HUES6 (cell line): ENCODE measurements at regions not wholly inside any gene's neighbourhood (a gene's known extent, or its start where the extent isn't known, plus 50 kb on each side); places are given as distances from the start of the nearest gene placed in this dataset.

Experiments used
- H3K27ac ChIP-seq: 2 replicates; pipeline ENCODE4 v1.7.0; 2013; ENCODE audit warnings: low read depth, mild to moderate bottlenecking, low read length, inconsistent platforms
- H3K27me3 ChIP-seq: 2 replicates; pipeline ENCODE4 v1.6.1; 2013; ENCODE audit warnings: low read length; ENCODE audit not compliant: control insufficient read depth, insufficient read depth
- H3K36me3 ChIP-seq: 2 replicates; pipeline ENCODE4 v1.6.1; 2013; ENCODE audit warnings: low read length; ENCODE audit not compliant: control insufficient read depth, insufficient read depth
- H3K4me1 ChIP-seq: 2 replicates; pipeline ENCODE4 v1.6.1; 2013; ENCODE audit warnings: low read length; ENCODE audit not compliant: control insufficient read depth, insufficient read depth
- H3K4me3 ChIP-seq: 2 replicates; pipeline ENCODE4 v1.5.1; 2013; ENCODE audit warnings: low read depth, low read length
- H3K9ac ChIP-seq: one replicate; pipeline ENCODE4 v1.6.1; 2013; ENCODE audit warnings: mild to moderate bottlenecking, low read length
- H3K9me3 ChIP-seq: 2 replicates; pipeline ENCODE4 v1.6.1; 2013; ENCODE audit warnings: low read depth, low read length; ENCODE audit not compliant: control insufficient read depth, insufficient read depth

- H3K36me3 ChIP-seq, result no peaks in the 10 kb centered on the region
- H3K9ac ChIP-seq, result no peak overlapping the region
- no peaks in the 10 kb centered on the region for H3K4me1 ChIP-seq
- H3K27ac ChIP-seq, result no peak overlapping the region
- no peak overlapping the region for H3K4me3 ChIP-seq
- H3K27me3 ChIP-seq, result no peaks in the 10 kb centered on the region
- H3K9me3 ChIP-seq, result no peaks in the 10 kb centered on the region
Measured at GRCh38 chr9:29800821-29801220, 2227.5 kb upstream of the C9orf72 start.

GRCh38 chr9:29802454-29802853 lies 2229.2 kb upstream of the C9orf72 start:
- H3K9me3 ChIP-seq, result no peaks in the 10 kb centered on the region
- H3K4me3 ChIP-seq, result no peak overlapping the region
- H3K4me1 ChIP-seq, result no peaks in the 10 kb centered on the region
- no peaks in the 10 kb centered on the region for H3K27me3 ChIP-seq
- H3K9ac ChIP-seq, result no peak overlapping the region
- H3K36me3 ChIP-seq, result no peaks in the 10 kb centered on the region
- H3K27ac ChIP-seq, result no peak overlapping the region

GRCh38 chr9:29806937-29807618 lies 2233.8 kb upstream of the C9orf72 start:
- Histone ChIP-seq H3K9me3 (peaks cover 23% of the 10 kb centered on the region), H3K4me1 (no peaks in the 10 kb centered on the region), H3K9ac (no peak overlapping the region), H3K4me3 (no peak overlapping the region), H3K27me3 (no peaks in the 10 kb centered on the region), H3K36me3 (no peaks in the 10 kb centered on the region), H3K27ac (no peak overlapping the region)

GRCh38 chr9:29816954-29817703 lies 2243.8 kb upstream of the C9orf72 start:
- Histone ChIP-seq H3K27me3 (no peaks in the 10 kb centered on the region), H3K27ac (no peak overlapping the region), H3K4me3 (no peak overlapping the region), H3K36me3 (no peaks in the 10 kb centered on the region), H3K9me3 (peaks cover 8% of the 10 kb centered on the region), H3K9ac (no peak overlapping the region), H3K4me1 (no peaks in the 10 kb centered on the region)

- Histone ChIP-seq H3K36me3 (no peaks in the 10 kb centered on the region), H3K9ac (no peak overlapping the region), H3K27ac (no peak overlapping the region), H3K27me3 (no peaks in the 10 kb centered on the region), H3K4me1 (no peaks in the 10 kb centered on the region), H3K4me3 (no peak overlapping the region), H3K9me3 (peaks cover 15% of the 10 kb centered on the region)
Measured at GRCh38 chr9:29822458-29822857, 2249.2 kb upstream of the C9orf72 start.

GRCh38 chr9:29826421-29826820 lies 2253.1 kb upstream of the C9orf72 start:
- Histone ChIP-seq H3K4me3 (no peak overlapping the region), H3K27ac (no peak overlapping the region), H3K36me3 (no peaks in the 10 kb centered on the region), H3K9me3 (peaks cover 18% of the 10 kb centered on the region), H3K4me1 (no peaks in the 10 kb centered on the region), H3K27me3 (no peaks in the 10 kb centered on the region), H3K9ac (no peak overlapping the region)

- Histone ChIP-seq H3K9me3 (peaks cover 18% of the 10 kb centered on the region), H3K36me3 (no peaks in the 10 kb centered on the region)
Measured at GRCh38 chr9:29830821-29831220, 2257.5 kb upstream of the C9orf72 start.

GRCh38 chr9:29838491-29839020 lies 2265.3 kb upstream of the C9orf72 start:
- H3K9me3 ChIP-seq, result no peaks in the 10 kb centered on the region

More at GRCh38 chr9:29830821-29831220, 2257.5 kb upstream of the C9orf72 start:
- Histone ChIP-seq H3K9ac (no peak overlapping the region), H3K4me3 (no peak overlapping the region), H3K4me1 (peaks cover 13% of the 10 kb centered on the region; the same call in 1 of the 2 replicates), H3K27me3 (no peaks in the 10 kb centered on the region), H3K27ac (no peak overlapping the region)

GRCh38 chr9:29844251-29844650 lies 2271.0 kb upstream of the C9orf72 start:
- no peaks in the 10 kb centered on the region for H3K4me1 ChIP-seq
- H3K27me3 ChIP-seq, result no peaks in the 10 kb centered on the region
- H3K4me3 ChIP-seq, result no peak overlapping the region
- H3K9me3 ChIP-seq, result peaks cover 3% of the 10 kb centered on the region; the same call in 1 of the 2 replicates
- H3K27ac ChIP-seq, result no peak overlapping the region
- H3K9ac ChIP-seq, result no peak overlapping the region
- H3K36me3 ChIP-seq, result no peaks in the 10 kb centered on the region

More at GRCh38 chr9:29838491-29839020, 2265.3 kb upstream of the C9orf72 start:
- Histone ChIP-seq H3K4me3 (no peak overlapping the region), H3K9ac (no peak overlapping the region), H3K27ac (no peak overlapping the region), H3K4me1 (0 out of 2 replicates have a peak, but pooled peaks cover 8% of the 10 kb centered on the region), H3K27me3 (no peaks in the 10 kb centered on the region), H3K36me3 (no peaks in the 10 kb centered on the region)

- Histone ChIP-seq H3K27ac (no peak overlapping the region), H3K36me3 (no peaks in the 10 kb centered on the region), H3K4me3 (no peak overlapping the region)
Measured at GRCh38 chr9:29850664-29851063, 2277.4 kb upstream of the C9orf72 start.

GRCh38 chr9:29861803-29862202 lies 2288.5 kb upstream of the C9orf72 start:
- H3K27ac ChIP-seq, result no peak overlapping the region
- H3K36me3 ChIP-seq, result no peaks in the 10 kb centered on the region
- H3K27me3 ChIP-seq, result no peaks in the 10 kb centered on the region
- H3K4me3 ChIP-seq, result no peak overlapping the region
- H3K9ac ChIP-seq, result no peak overlapping the region
- no peaks in the 10 kb centered on the region for H3K4me1 ChIP-seq
- no peaks in the 10 kb centered on the region for H3K9me3 ChIP-seq

More at GRCh38 chr9:29850664-29851063, 2277.4 kb upstream of the C9orf72 start:
- Histone ChIP-seq H3K27me3 (no peaks in the 10 kb centered on the region), H3K9ac (no peak overlapping the region), H3K4me1 (no peaks in the 10 kb centered on the region), H3K9me3 (peaks cover 3% of the 10 kb centered on the region; the same call in 1 of the 2 replicates)
